ENCODE measurements at regions not wholly inside any gene's neighbourhood (a gene's known extent, or its start where the extent isn't known, plus 50 kb on each side); places are given as distances from the start of the nearest gene placed in this dataset.
A peak's percentile ranks its signal among the peaks of the same experiment; 100 is the strongest.

- no peak overlapping the region for H3K27ac ChIP-seq
- no peaks in the 10 kb centered on the region for H3K4me1 ChIP-seq
- no peak for DNase-seq (ENCODE audit: low spot score in 2 of 2)
- no peaks in the 10 kb centered on the region for H3K9me3 ChIP-seq
- WGBS, 2 donors = 97 to 100% methylated on average over 1 of the region's 1 CpG
- TF ChIP-seq EP300 (IDR thresholded peaks at IDR 0.05) (no peak), POLR2A (IDR thresholded peaks at IDR 0.05) (no peak)
- TF ChIP-seq, protein P1, sequence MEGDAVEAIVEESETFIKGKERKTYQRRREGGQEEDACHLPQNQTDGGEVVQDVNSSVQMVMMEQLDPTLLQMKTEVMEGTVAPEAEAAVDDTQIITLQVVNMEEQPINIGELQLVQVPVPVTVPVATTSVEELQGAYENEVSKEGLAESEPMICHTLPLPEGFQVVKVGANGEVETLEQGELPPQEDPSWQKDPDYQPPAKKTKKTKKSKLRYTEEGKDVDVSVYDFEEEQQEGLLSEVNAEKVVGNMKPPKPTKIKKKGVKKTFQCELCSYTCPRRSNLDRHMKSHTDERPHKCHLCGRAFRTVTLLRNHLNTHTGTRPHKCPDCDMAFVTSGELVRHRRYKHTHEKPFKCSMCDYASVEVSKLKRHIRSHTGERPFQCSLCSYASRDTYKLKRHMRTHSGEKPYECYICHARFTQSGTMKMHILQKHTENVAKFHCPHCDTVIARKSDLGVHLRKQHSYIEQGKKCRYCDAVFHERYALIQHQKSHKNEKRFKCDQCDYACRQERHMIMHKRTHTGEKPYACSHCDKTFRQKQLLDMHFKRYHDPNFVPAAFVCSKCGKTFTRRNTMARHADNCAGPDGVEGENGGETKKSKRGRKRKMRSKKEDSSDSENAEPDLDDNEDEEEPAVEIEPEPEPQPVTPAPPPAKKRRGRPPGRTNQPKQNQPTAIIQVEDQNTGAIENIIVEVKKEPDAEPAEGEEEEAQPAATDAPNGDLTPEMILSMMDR (IDR thresholded peaks at IDR 0.05) = no peak
- no peak overlapping the region for H3K4me3 ChIP-seq
- H3K27me3 ChIP-seq = no peaks in the 10 kb centered on the region
- H3K36me3 ChIP-seq = no peaks in the 10 kb centered on the region
Observed at GRCh38 chr18:54766634-54767033, 61.6 kb upstream of the RAB27B start.

GRCh38 chr18:54767098-54767497 lies 61.2 kb upstream of the RAB27B start:
- Histone ChIP-seq H3K4me3 (no peak overlapping the region), H3K9me3 (no peaks in the 10 kb centered on the region), H3K27me3 (no peaks in the 10 kb centered on the region), H3K27ac (no peak overlapping the region), H3K36me3 (no peaks in the 10 kb centered on the region), H3K4me1 (no peaks in the 10 kb centered on the region)
- 85 to 87% methylated on average over 1 of the region's 1 CpG for WGBS, 2 donors
- TF ChIP-seq POLR2A (IDR thresholded peaks at IDR 0.05) (no peak), EP300 (IDR thresholded peaks at IDR 0.05) (no peak)
- TF ChIP-seq, protein P1 (IDR thresholded peaks at IDR 0.05) = no peak
- no peak for DNase-seq (ENCODE audit: low spot score in 2 of 2)

GRCh38 chr18:54769526-54770464 lies 58.5 kb upstream of the RAB27B start:
- 78 to 82% methylated on average over 4 of the region's 4 CpGs for WGBS, 2 donors

DNA sequence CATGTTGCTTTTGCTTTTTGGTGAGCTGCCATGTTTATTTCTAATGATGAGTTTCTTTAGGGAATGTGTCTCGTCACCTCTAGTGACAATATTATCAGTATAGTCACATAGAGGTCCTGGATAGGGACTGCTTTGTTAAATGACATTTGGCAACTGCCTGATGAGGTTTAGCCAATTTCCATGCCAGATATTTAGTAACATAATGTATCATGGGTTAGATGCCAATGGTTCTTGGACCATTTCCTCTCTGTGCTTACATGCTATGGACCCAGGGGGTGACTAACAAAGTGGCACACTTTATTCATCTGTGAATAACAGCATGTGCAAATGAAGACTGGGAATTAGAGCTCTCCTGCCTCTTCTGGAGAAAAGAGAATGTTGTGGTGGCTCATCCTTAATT lies 56.2 kb upstream of the RAB27B start:
- DNase-seq (ENCODE audit: low spot score in 2 of 2) = no peak
- Histone ChIP-seq H3K4me1 (peaks cover 0 to 3% (median 0%) of the 10 kb centered on the region in 4 donors), H3K27ac (no peak overlapping the region), H3K36me3 (no peaks in the 10 kb centered on the region), H3K9me3 (no peaks in the 10 kb centered on the region), H3K4me3 (no peak overlapping the region), H3K27me3 (no peaks in the 10 kb centered on the region)
- TF ChIP-seq POLR2A (IDR thresholded peaks at IDR 0.05) (no peak), EP300 (IDR thresholded peaks at IDR 0.05) (no peak)
- TF ChIP-seq, protein P1 (IDR thresholded peaks at IDR 0.05) = no peak
- 84 to 87% methylated on average over 1 of the region's 1 CpG for WGBS, 2 donors

More at GRCh38 chr18:54769526-54770464, 58.5 kb upstream of the RAB27B start:
- Histone ChIP-seq H3K4me1 (peaks cover 0 to 3% (median 0%) of the 10 kb centered on the region in 4 donors), H3K27ac (no peak overlapping the region), H3K27me3 (no peaks in the 10 kb centered on the region), H3K9me3 (no peaks in the 10 kb centered on the region), H3K4me3 (no peak overlapping the region), H3K36me3 (no peaks in the 10 kb centered on the region)
- no peak for TF ChIP-seq EP300 (IDR thresholded peaks at IDR 0.05)
- TF ChIP-seq POLR2A (IDR thresholded peaks at IDR 0.05) = no peak
- TF ChIP-seq, protein P1 (IDR thresholded peaks at IDR 0.05) = no peak
- DNase-seq (ENCODE audit: low spot score in 2 of 2) = no peak

- Histone ChIP-seq H3K27ac (peak overlapping the region in 1 of 4 donors; percentile 5), H3K4me3 (no peak overlapping the region), H3K4me1 (peaks cover 0 to 3% (median 0%) of the 10 kb centered on the region in 4 donors), H3K36me3 (no peaks in the 10 kb centered on the region), H3K27me3 (no peaks in the 10 kb centered on the region), H3K9me3 (no peaks in the 10 kb centered on the region)
- TF ChIP-seq, protein P1 (IDR thresholded peaks at IDR 0.05) = no peak
- no peak for TF ChIP-seq POLR2A (IDR thresholded peaks at IDR 0.05)
- no peak for TF ChIP-seq EP300 (IDR thresholded peaks at IDR 0.05)
- DNase-seq (ENCODE audit: low spot score in 2 of 2) = no peak
Observed at GRCh38 chr18:54774423-54774822, 53.9 kb upstream of the RAB27B start.

All from tibial nerve (tissue), 4 donors.